Adrenal gland (tissue), 5 donors: ENCODE measurements at regions not wholly inside any gene's neighbourhood (a gene's known extent, or its start where the extent isn't known, plus 50 kb on each side); places are given as distances from the start of the nearest gene placed in this dataset.

Source experiments
- POLR2A ChIP-seq, 2 donors: fragments of 450-650 bp; IDR thresholded peaks; one replicate each; pipeline ENCODE4 v1.6.1; 2017; ENCODE audit warnings: antibody characterized with exemption in 2 of 2, mild to moderate bottlenecking in 2 of 2, moderate library complexity in 1 of 2
- TF ChIP-seq, protein P1 (sequence below), 6 experiments: fragments of 450-650 bp in 4 of 6; fragments of 200-600 bp in 2 of 6; sonication (generic) in 1 of 6; IDR thresholded peaks; 1 replicate in 5 of 6; 2 replicates in 1 of 6; pipeline versions ENCODE4 v1.5.1 to v1.8.0; 2016 to 2021; ENCODE audit warnings: antibody characterized with exemption in 6 of 6, mild to moderate bottlenecking in 2 of 6, moderate library complexity in 1 of 6
- donor health status: DM: no; HTN: no; CAD: no.

DNA sequence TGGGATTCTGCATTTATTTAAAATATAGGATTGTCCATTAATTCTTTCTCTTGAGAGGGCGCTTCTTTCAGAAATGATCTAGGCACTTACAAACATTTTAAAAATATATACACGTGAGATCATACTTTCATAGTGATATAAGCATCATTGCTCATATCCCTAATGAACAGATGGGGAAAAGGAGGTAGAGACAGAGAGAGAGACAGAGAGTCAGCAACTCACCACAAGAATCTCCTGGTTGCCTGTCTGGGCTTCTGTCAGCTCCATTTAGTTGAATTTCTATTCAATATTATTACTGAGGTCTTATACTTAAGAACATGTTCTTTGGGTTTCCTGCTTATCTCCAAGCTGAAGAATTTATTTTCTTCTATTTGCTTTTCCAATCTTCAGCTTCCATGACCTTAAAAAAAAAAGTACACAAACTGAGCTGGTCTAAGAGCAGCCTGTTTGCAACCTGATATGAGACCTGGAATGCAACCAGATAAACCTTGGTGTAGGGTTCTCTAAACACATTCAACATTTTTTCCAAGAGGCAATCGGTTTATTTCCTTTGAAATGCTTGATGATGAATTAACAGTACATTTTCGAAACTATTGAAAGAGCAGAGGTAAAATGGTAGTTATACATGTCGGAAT lies 51.6 kb upstream of the LIFR start:
- TF ChIP-seq, protein P1, sequence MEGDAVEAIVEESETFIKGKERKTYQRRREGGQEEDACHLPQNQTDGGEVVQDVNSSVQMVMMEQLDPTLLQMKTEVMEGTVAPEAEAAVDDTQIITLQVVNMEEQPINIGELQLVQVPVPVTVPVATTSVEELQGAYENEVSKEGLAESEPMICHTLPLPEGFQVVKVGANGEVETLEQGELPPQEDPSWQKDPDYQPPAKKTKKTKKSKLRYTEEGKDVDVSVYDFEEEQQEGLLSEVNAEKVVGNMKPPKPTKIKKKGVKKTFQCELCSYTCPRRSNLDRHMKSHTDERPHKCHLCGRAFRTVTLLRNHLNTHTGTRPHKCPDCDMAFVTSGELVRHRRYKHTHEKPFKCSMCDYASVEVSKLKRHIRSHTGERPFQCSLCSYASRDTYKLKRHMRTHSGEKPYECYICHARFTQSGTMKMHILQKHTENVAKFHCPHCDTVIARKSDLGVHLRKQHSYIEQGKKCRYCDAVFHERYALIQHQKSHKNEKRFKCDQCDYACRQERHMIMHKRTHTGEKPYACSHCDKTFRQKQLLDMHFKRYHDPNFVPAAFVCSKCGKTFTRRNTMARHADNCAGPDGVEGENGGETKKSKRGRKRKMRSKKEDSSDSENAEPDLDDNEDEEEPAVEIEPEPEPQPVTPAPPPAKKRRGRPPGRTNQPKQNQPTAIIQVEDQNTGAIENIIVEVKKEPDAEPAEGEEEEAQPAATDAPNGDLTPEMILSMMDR (IDR thresholded peaks at IDR 0.05), result no peak
- no peak for TF ChIP-seq POLR2A (IDR thresholded peaks at IDR 0.05)
